Mesothelial cell of epicardium (in vitro differentiated cells): ENCODE measurements at regions not wholly inside any gene's neighbourhood (a gene's known extent, or its start where the extent isn't known, plus 50 kb on each side); places are given as distances from the start of the nearest gene placed in this dataset.

Experiments
- DNase-seq, 2 experiments: peaks; one replicate each; pipeline ENCODE4 v3.0.0; 2021; ENCODE audit warnings: low spot score in 2 of 2; ENCODE audit not compliant: unreplicated experiment in 2 of 2
- H3K27ac Mint-ChIP-seq: 2 replicates; pipeline ENCODE4 v1.8.0; 2021; ENCODE audit warnings: mixed read lengths
- H3K27me3 Mint-ChIP-seq: 2 replicates; pipeline ENCODE4 v1.8.0; 2021; ENCODE audit warnings: low read depth, mixed read lengths
- H3K36me3 Mint-ChIP-seq: 2 replicates; pipeline ENCODE4 v1.8.0; 2021; ENCODE audit warnings: mixed read lengths
- H3K4me1 Mint-ChIP-seq: 2 replicates; pipeline ENCODE4 v1.8.0; 2021; ENCODE audit warnings: mixed read lengths
- H3K4me3 Mint-ChIP-seq: 2 replicates; pipeline ENCODE4 v1.8.0; 2021; ENCODE audit warnings: mild to moderate bottlenecking, moderate library complexity, mixed read lengths
- H3K9me3 Mint-ChIP-seq: 2 replicates; pipeline ENCODE4 v1.8.0; 2021; ENCODE audit warnings: mixed read lengths
- TF ChIP-seq, protein P1 (sequence below): fragments of 200-600 bp; sonication (generic); IDR thresholded peaks from one replicate; pipeline ENCODE4 v1.5.0; 2021; ENCODE audit warnings: antibody characterized with exemption; ENCODE audit not compliant: unreplicated experiment

DNA sequence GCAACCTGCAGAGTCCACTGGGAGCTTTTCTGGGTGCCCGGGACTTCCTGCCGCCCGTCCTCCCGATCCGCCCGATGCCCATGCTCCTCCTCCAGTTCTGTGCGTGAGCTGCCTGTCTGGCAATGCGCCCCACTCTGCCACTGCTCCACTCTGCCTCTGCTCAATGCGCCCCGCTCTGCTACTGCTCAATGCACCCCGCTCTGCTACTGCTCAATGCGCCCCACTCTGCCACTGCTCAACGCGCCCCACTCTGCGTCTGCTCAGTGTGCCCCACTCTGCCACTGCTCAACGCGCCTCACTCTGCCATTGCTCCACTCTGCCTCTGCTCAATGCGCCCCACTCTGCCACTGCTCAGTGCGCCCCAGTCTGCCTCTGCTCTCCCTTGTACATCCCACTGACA lies 436.0 kb downstream of the NR2F1-AS1 start:
- Mint-ChIP-seq H3K9me3 (peaks cover 3% of the 10 kb centered on the region), H3K4me1 (peaks cover 4% of the 10 kb centered on the region), H3K27ac (no peak overlapping the region), H3K36me3 (no peaks in the 10 kb centered on the region), H3K4me3 (no peak overlapping the region), H3K27me3 (no peaks in the 10 kb centered on the region)
- TF ChIP-seq, protein P1, sequence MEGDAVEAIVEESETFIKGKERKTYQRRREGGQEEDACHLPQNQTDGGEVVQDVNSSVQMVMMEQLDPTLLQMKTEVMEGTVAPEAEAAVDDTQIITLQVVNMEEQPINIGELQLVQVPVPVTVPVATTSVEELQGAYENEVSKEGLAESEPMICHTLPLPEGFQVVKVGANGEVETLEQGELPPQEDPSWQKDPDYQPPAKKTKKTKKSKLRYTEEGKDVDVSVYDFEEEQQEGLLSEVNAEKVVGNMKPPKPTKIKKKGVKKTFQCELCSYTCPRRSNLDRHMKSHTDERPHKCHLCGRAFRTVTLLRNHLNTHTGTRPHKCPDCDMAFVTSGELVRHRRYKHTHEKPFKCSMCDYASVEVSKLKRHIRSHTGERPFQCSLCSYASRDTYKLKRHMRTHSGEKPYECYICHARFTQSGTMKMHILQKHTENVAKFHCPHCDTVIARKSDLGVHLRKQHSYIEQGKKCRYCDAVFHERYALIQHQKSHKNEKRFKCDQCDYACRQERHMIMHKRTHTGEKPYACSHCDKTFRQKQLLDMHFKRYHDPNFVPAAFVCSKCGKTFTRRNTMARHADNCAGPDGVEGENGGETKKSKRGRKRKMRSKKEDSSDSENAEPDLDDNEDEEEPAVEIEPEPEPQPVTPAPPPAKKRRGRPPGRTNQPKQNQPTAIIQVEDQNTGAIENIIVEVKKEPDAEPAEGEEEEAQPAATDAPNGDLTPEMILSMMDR: no peak
- no peak for DNase-seq

DNA sequence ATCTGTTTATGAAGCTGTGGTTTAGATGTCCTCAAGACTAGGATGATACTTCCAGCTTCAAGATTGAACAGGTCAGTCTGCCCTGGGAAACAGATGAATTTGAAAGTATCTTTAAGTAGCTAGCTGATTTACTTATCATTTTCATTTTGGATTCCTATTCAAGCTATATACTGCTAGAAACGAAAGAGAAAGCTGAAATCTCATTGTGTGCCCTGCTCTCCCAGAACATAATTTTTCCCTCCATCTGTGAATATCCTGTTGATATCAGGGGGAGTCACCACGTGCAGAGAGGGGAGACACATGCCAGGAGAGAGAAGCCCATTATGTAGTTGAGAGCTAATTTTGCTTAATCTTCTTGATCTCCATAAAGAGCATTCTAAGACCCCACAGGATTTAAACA lies 439.1 kb downstream of the NR2F1-AS1 start:
- Mint-ChIP-seq H3K27me3 (no peaks in the 10 kb centered on the region), H3K27ac (no peak overlapping the region), H3K4me1 (peaks cover 4% of the 10 kb centered on the region), H3K9me3 (no peaks in the 10 kb centered on the region), H3K36me3 (no peaks in the 10 kb centered on the region), H3K4me3 (no peak overlapping the region)
- no peak for DNase-seq
- TF ChIP-seq, protein P1: no peak

DNA sequence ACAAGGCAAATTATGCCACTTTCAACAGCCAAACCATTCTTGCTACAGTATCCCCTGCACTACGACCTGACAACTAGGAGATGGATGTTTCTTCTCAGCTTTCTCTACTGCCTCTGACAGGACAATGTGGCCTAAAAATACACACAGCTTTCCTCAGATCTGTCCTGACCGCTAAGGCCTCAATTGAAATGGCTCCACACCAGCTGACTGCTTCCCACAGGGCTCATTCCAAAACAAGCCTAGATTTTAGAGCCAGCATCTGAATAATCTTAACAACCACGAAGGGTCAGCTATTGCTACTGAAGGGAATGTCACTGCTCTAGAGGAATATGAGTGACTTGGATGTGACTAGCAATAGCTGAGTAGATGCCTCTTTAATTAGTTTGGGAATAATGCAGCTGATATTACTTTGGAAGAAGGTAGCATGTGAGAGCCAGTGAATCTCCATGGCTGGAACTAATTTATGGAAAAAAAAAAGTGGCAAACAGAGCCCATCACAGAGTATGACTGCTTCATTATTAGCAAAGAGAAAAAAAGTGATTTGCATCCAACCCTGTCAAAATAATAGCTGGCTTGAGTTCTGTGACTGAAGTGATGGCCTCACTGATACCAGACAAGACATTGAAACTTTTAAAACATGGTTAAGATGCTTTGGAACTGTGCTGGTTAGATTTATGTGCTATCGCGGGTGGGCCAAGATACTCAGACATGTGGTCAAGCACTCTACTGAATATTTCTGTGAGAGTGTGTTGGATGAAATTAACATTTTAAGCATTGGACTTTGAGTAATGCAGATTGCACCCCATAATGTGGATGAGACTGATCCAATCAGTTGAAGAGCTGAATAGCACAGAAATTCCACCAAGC lies 450.2 kb downstream of the NR2F1-AS1 start:
- Mint-ChIP-seq H3K36me3 (no peaks in the 10 kb centered on the region), H3K4me1 (no peaks in the 10 kb centered on the region), H3K4me3 (no peak overlapping the region), H3K27ac (no peak overlapping the region), H3K9me3 (no peaks in the 10 kb centered on the region), H3K27me3 (no peaks in the 10 kb centered on the region)
- no peak for DNase-seq
- TF ChIP-seq, protein P1: no peak

DNA sequence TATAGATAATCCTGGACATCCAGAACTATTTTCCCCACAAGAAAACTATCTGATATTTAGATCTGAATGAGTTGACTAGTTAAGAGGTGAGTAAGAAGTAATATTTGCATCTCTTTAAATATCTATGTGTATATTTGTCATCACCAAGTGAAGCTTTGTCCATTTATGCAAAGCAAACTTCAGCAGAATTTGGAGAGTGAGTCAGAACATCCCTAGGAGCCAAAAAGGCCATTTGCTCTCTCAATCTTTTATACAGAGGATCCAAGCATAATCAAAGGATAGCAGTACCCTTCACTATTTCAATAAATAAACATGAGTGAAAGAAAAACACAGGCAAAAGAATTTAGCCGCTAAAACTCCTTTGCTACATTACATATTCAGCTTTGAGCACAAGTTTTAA lies 454.4 kb downstream of the NR2F1-AS1 start:
- Mint-ChIP-seq H3K4me3 (no peak overlapping the region), H3K27me3 (no peaks in the 10 kb centered on the region), H3K9me3 (no peaks in the 10 kb centered on the region), H3K27ac (no peak overlapping the region), H3K36me3 (no peaks in the 10 kb centered on the region), H3K4me1 (peaks cover 6% of the 10 kb centered on the region)
- no peak for DNase-seq
- TF ChIP-seq, protein P1: no peak

DNA sequence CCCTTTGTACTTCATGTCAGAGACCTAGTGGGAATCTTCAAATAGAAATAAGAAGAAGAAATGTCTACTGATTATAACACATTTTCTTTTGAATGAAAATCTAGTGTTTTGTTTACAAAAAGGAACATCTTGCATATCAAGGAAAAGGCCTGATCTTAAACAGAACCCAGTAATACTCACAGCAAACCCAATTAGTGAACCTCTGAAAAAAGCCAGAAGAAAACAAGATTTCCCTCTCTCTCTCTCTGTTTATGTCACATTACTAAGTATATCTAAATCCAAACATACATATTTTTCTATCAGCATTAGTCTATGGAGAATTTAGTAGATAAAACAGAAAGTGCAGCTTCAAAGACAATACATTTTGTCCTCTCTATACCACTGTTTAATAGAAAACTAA lies 457.9 kb downstream of the NR2F1-AS1 start:
- no peak for DNase-seq
- H3K27me3 Mint-ChIP-seq: no peaks in the 10 kb centered on the region
- H3K36me3 Mint-ChIP-seq: no peaks in the 10 kb centered on the region
- H3K27ac Mint-ChIP-seq: no peak overlapping the region
- TF ChIP-seq, protein P1: no peak
- no peak overlapping the region for H3K4me3 Mint-ChIP-seq
- no peaks in the 10 kb centered on the region for H3K9me3 Mint-ChIP-seq
- peaks cover 9% of the 10 kb centered on the region for H3K4me1 Mint-ChIP-seq
